ENCODE measurements at regions not wholly inside any gene's neighbourhood (a gene's known extent, or its start where the extent isn't known, plus 50 kb on each side); places are given as distances from the start of the nearest gene placed in this dataset.

- peaks cover 0 to 12% of the 10 kb centered on the region in 2 donors for H3K4me1 ChIP-seq (ENCODE audit: control insufficient read depth in 1 of 2, low read depth in 2 of 2)
- no peaks in the 10 kb centered on the region for H3K9me3 ChIP-seq
- ATAC-seq (ENCODE audit: insufficient number of reproducible peaks, low FRiP score, low read depth) (no peak), DNase-seq (ENCODE audit: low spot score) (no peak)
- H3K27ac ChIP-seq = no peak overlapping the region
- no peak for TF ChIP-seq CTCF (IDR thresholded peaks at IDR 0.05)
- no peak overlapping the region for H3K4me3 ChIP-seq
- no peaks in the 10 kb centered on the region for H3K27me3 ChIP-seq (replicated peaks; ENCODE audit: insufficient read depth)
- H3K36me3 ChIP-seq = no peaks in the 10 kb centered on the region
Observed at GRCh38 chrX:40439625-40440532, 140.9 kb upstream of the ATP6AP2 start.

GRCh38 chrX:40437348-40437747 is 143.4 kb upstream of the ATP6AP2 start:
- peaks cover 0 to 18% of the 10 kb centered on the region in 2 donors for H3K4me1 ChIP-seq (ENCODE audit: control insufficient read depth in 1 of 2, low read depth in 2 of 2)
- no peak for DNase-seq (ENCODE audit: low spot score)
- H3K27ac ChIP-seq = no peak overlapping the region
- H3K36me3 ChIP-seq = no peaks in the 10 kb centered on the region
- H3K27me3 ChIP-seq (replicated peaks; ENCODE audit: insufficient read depth) = no peaks in the 10 kb centered on the region
- H3K9me3 ChIP-seq = no peaks in the 10 kb centered on the region
- no peak overlapping the region for H3K4me3 ChIP-seq
- no peak for TF ChIP-seq CTCF (IDR thresholded peaks at IDR 0.05)
- no peak for ATAC-seq (ENCODE audit: insufficient number of reproducible peaks, low FRiP score, low read depth)

- H3K27ac ChIP-seq = no peak overlapping the region
- DNase-seq (ENCODE audit: low spot score) = no peak
- no peaks in the 10 kb centered on the region for H3K36me3 ChIP-seq
- no peak for ATAC-seq (ENCODE audit: insufficient number of reproducible peaks, low FRiP score, low read depth)
- no peak for TF ChIP-seq CTCF (IDR thresholded peaks at IDR 0.05)
- no peaks in the 10 kb centered on the region for H3K9me3 ChIP-seq
- peak overlapping the region; percentile 23 for H3K4me3 ChIP-seq
- peaks cover 0 to 18% of the 10 kb centered on the region in 2 donors for H3K4me1 ChIP-seq (ENCODE audit: control insufficient read depth in 1 of 2, low read depth in 2 of 2)
- no peaks in the 10 kb centered on the region for H3K27me3 ChIP-seq (replicated peaks; ENCODE audit: insufficient read depth)
Observed at GRCh38 chrX:40434947-40435346, 145.8 kb upstream of the ATP6AP2 start.

- H3K27me3 ChIP-seq (replicated peaks; ENCODE audit: insufficient read depth) = no peaks in the 10 kb centered on the region
- H3K36me3 ChIP-seq = no peaks in the 10 kb centered on the region
- ATAC-seq (ENCODE audit: insufficient number of reproducible peaks, low FRiP score, low read depth) (no peak), DNase-seq (ENCODE audit: low spot score) (no peak)
- TF ChIP-seq CTCF (IDR thresholded peaks at IDR 0.05) = no peak
- peak overlapping the region; percentile 23 for H3K4me3 ChIP-seq
- H3K4me1 ChIP-seq (ENCODE audit: control insufficient read depth in 1 of 2, low read depth in 2 of 2) = peaks cover 0 to 18% of the 10 kb centered on the region in 2 donors
- no peak overlapping the region for H3K27ac ChIP-seq
- H3K9me3 ChIP-seq = no peaks in the 10 kb centered on the region
Observed at GRCh38 chrX:40434443-40434842, 146.3 kb upstream of the ATP6AP2 start.

- H3K9me3 ChIP-seq = no peaks in the 10 kb centered on the region
- no peak overlapping the region for H3K27ac ChIP-seq
- H3K4me1 ChIP-seq (ENCODE audit: control insufficient read depth in 1 of 2, low read depth in 2 of 2) = peaks cover 0 to 10% of the 10 kb centered on the region in 2 donors
- TF ChIP-seq CTCF (IDR thresholded peaks at IDR 0.05) = no peak
- H3K4me3 ChIP-seq = no peak overlapping the region
- H3K36me3 ChIP-seq = no peaks in the 10 kb centered on the region
- DNase-seq (ENCODE audit: low spot score) (no peak), ATAC-seq (ENCODE audit: insufficient number of reproducible peaks, low FRiP score, low read depth) (no peak)
- no peaks in the 10 kb centered on the region for H3K27me3 ChIP-seq (replicated peaks; ENCODE audit: insufficient read depth)
Observed at GRCh38 chrX:40433160-40433559, 147.6 kb upstream of the ATP6AP2 start.

Data from thoracic aorta (tissue), 2 donors.